Thymus (tissue), 11 donors: ENCODE measurements at regions not wholly inside any gene's neighbourhood (a gene's known extent, or its start where the extent isn't known, plus 50 kb on each side); places are given as distances from the start of the nearest gene placed in this dataset.

Source experiments
- DNase-seq, 9 donors: peaks; one replicate each; pipeline ENCODE4 v3.0.0-alpha.2; 2013; ENCODE audit warnings: low spot score in 9 of 9, low read depth in 6 of 9, missing footprints in 1 of 9
- H3K27ac ChIP-seq, 2 donors: one replicate each; pipeline ENCODE4 v1.5.1; 2013; ENCODE audit warnings: control low read depth in 1 of 2, low read depth in 1 of 2, low read length in 1 of 2, mild to moderate bottlenecking in 1 of 2, moderate library complexity in 1 of 2
- H3K27me3 ChIP-seq, 2 donors: one replicate each; pipeline ENCODE4 v1.5.1; 2013; ENCODE audit warnings: low read length in 1 of 2; ENCODE audit not compliant: control insufficient read depth in 2 of 2, insufficient read depth in 1 of 2
- H3K36me3 ChIP-seq, 2 donors: one replicate each; pipeline ENCODE4 v1.5.1; 2013; ENCODE audit warnings: low read length in 1 of 2, mild to moderate bottlenecking in 1 of 2, moderate library complexity in 1 of 2; ENCODE audit not compliant: control insufficient read depth in 2 of 2, insufficient read depth in 2 of 2
- H3K4me1 ChIP-seq, 2 donors: one replicate each; pipeline ENCODE4 v1.5.1; 2013; ENCODE audit warnings: low read length in 2 of 2; ENCODE audit not compliant: control insufficient read depth in 2 of 2, insufficient read depth in 2 of 2
- H3K4me3 ChIP-seq, 2 donors: one replicate each; pipeline ENCODE4 v1.5.1; 2013; ENCODE audit warnings: low read length in 2 of 2, control low read depth in 1 of 2, mild to moderate bottlenecking in 1 of 2
- H3K9me3 ChIP-seq, 2 donors: one replicate each; pipeline ENCODE4 v1.5.1; 2013; ENCODE audit warnings: low read length in 1 of 2, mild to moderate bottlenecking in 1 of 2; ENCODE audit not compliant: control insufficient read depth in 2 of 2, insufficient read depth in 1 of 2
- WGBS: extraction: QIAGEN DNeasy Blood & Tissue Kit; methylation state at CpG from one replicate; pipeline ENCODE4 v1.1.7; 2013; 5-methylcytosine and 5-hydroxymethylcytosine counted together
- donor health status: healthy.

DNA sequence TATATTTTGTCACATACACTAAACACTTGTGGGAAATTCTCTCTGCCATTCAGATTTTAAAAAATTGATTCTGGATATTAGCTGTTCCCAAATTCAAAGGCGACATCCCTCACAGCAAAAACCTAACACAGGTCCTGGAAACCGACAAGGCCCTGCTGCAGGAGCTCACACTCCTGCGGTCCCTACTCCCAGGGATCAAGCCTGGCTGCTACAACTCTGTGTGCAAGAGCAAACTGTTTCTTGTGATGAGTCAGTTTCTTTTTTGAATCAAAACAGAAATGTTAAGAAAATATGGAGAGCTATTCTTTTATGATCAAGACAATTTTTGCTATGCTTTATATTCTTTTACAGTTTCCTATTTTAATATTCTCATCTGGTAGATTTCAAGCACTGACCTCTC, 51.0 kb upstream of the TJP1 start:
- H3K4me3 ChIP-seq, result no peak overlapping the region
- DNase-seq, result no peak
- H3K4me1 ChIP-seq, result no peaks in the 10 kb centered on the region
- H3K36me3 ChIP-seq, result no peaks in the 10 kb centered on the region
- peaks cover 0 to 6% of the 10 kb centered on the region in 2 donors for H3K27me3 ChIP-seq
- H3K27ac ChIP-seq, result no peak overlapping the region
- H3K9me3 ChIP-seq, result no peaks in the 10 kb centered on the region
- WGBS, result 94% methylated on average over 3 of the region's 3 CpGs

DNA sequence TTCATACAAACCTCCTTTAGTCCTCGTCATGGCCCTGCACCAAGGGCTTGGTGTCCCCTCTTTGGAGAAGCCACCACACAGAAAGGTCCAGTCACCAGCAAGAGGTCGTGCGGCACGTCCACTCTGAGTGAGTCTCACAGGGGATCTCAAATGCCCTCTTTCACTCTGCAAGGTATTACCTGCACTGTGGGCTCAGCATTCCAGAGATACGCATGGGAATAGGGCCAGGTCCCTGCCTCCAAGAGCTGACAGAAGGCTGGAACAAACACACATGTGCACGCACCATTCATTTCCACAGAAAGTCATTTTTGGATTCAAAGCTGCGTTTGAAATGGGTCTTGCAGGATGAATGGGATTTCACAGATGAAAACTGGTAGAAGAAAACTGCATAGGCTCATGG, 50.4 kb upstream of the TJP1 start:
- peaks cover 0 to 6% of the 10 kb centered on the region in 2 donors for H3K27me3 ChIP-seq
- no peaks in the 10 kb centered on the region for H3K4me1 ChIP-seq
- no peaks in the 10 kb centered on the region for H3K36me3 ChIP-seq
- 94% methylated on average over 7 of the region's 7 CpGs for WGBS
- no peak overlapping the region for H3K4me3 ChIP-seq
- no peaks in the 10 kb centered on the region for H3K9me3 ChIP-seq
- H3K27ac ChIP-seq, result no peak overlapping the region
- no peak for DNase-seq
